Right renal cortex interstitium (tissue), 3 donors: ENCODE measurements at regions not wholly inside any gene's neighbourhood (a gene's known extent, or its start where the extent isn't known, plus 50 kb on each side); places are given as distances from the start of the nearest gene placed in this dataset.

Experiments used
- DNase-seq, 3 donors: peaks; one replicate each; pipeline ENCODE4 v3.0.0-alpha.2; 2013; ENCODE audit warnings: low read depth in 3 of 3, low spot score in 2 of 3

DNA sequence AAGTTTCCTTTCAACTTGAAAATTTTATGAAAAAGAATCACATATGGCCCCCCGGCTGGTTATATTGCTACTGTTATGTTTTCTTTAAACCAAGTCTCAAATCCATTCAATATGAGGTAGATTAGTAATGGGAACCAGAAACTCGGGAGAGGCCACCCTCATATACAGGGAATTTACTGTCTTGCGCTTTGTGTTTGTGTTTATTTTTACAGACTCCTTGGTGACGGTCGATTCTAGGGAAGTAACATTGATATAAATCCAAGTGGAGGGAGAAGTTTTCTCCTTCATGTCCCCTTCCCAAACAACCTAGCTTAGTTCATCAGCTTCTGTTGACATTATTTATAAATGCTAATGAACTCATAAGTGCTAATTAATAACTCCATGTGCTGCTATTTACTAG lies 163.5 kb upstream of the LMO4 start:
- DNase-seq: no peak

DNA sequence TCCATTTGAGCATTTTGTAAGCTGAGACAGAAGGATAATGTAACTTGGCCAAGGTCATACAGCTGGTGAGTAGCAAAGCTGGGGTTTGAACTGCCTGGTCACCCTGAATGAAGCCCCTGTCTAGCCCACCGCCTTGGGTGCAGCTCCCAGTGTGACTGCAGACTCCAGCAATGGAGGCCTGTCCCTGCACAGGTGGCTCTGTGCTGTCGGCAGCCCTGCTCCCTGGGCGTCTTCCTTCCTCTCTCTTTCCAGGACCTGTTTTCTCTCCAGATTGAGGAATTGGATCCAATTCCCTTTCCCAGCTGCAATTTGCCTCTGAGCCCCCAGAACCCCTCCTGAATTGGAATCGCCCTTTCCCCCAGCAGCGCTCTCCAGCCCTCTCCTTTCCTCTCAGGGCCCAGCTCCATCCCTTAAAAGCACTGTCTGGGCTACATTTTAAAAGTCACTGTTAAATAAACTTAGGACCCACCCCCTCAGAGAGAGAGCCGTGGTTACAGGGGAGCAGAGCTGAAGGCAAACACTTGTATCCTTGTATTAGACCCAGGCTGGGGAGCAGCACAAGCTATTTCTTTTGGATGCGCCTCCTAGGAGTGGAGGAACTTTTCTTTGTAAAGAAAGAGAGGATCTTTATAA lies 161.4 kb upstream of the LMO4 start:
- no peak for DNase-seq

- DNase-seq: no peak
These were observed 160.7 kb upstream of the LMO4 start for GRCh38 chr1:87167848-87168525.

GRCh38 chr1:87169263-87169910 lies 159.3 kb upstream of the LMO4 start:
- DNase-seq: no peak

- no peak for DNase-seq
These were observed 158.5 kb upstream of the LMO4 start for GRCh38 chr1:87170157-87170556.

DNA sequence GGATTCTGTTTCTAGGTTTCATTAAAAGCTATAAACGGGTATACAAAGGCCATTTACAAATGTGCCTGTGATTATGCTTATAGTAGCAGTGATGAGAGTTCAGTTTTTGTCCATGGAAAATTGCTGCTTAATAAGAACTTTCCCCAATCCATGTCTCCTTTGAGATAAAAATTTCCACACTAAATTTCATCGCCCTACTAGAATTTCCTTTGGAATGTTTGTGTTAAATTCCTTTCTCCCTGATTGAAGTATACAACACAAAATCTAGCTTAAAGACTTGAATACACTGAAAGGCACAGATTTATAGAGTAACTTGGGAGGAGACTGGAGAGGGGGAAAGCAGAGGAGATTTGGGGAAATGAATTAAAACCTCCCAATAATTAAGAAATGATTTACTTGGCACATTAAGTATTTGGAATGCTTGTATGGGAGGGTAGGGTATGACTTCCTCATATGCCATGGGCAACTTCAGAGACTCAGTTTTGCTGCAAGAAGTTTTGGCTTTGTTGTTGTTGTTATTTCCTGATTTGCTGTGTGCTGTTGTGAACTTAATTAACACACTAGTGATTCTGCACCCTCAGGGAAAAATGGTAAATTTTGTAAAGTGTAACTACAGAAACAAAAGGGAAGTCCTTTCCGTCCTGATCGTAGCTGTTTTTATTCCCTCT lies 157.6 kb upstream of the LMO4 start:
- DNase-seq: no peak

DNA sequence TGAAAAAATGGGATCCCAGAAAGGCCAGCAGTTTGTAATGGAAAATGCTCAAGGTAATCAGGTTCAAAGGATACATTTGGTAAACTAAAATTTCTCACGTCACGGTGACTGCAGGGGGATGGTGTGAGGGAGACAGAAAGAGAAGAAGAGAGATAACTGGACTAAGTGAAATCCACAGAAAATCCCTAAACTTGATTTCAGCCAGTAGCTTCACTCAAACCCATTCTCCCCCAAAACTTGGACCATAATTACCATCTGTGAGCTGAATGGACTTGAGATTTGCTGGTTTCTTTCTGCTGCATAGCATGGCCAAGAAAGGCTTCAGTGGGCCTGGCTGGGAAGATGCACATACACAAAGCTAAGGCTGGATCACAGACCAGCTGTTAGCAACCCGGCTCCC lies 155.4 kb upstream of the LMO4 start:
- no peak for DNase-seq

DNA sequence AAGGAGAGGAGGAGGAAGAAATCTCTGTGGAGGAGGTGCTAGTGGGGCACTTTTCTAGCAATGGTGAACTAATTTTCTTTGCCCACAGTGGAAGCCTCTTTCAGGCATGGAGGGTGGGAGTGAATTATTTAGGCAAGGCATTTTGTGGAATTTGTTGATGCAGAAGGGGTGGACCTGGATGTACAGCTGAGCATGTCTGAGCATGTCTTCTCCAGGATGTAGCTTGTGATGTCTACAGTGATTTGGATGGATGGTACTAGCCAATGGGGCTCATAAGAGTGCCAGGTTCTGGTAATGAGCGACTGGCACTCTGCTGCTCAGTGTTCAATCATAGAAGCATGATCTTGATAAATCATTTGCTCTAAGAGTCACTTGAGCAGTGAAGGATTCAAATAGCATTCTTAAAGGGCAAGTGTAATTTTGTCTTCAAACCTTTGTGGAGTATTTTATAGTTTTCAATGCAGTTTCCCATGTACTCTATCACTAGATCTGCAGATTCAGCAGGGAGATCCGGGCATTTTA lies 153.9 kb upstream of the LMO4 start:
- no peak for DNase-seq

GRCh38 chr1:87176087-87176486 lies 152.6 kb upstream of the LMO4 start:
- DNase-seq: no peak

DNA sequence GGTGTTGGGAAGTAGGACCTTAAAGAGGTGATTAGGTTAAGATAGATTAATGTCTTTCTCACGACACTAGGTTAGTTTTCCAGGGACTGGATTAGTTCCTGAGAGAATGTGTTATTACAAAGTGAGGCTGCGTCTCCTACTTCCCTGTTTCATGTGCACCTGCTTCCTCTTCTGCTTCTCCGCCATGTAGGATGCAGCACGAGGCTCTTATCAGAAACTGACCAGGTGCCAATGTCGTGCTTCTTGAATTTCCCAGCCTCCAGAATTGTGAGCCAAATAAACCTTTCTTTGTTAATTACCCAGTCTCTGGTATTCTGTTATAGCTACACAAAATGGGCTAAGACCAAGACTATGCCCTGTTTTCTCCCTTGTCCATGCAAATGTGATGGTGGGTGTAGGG lies 152.2 kb upstream of the LMO4 start:
- DNase-seq: no peak

DNA sequence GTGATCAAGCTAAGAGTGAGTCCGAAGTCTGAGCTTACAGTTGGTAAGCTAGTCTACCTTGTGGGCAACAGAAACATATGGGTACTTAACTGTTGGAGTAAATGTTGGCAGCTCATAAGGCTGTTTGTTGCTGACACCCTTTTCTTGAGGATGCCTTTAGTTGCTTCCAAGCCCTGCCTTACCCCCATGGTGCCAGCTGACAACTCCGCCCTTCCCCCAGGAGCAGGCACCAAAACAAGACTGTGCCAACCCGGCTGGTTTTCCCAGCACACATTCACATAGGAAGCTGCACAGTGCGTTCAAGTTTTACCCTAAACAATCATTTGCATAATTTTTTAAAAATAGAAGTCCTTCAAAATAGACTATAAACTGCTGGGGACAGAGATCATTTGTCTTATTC lies 150.2 kb upstream of the LMO4 start:
- no peak for DNase-seq

DNA sequence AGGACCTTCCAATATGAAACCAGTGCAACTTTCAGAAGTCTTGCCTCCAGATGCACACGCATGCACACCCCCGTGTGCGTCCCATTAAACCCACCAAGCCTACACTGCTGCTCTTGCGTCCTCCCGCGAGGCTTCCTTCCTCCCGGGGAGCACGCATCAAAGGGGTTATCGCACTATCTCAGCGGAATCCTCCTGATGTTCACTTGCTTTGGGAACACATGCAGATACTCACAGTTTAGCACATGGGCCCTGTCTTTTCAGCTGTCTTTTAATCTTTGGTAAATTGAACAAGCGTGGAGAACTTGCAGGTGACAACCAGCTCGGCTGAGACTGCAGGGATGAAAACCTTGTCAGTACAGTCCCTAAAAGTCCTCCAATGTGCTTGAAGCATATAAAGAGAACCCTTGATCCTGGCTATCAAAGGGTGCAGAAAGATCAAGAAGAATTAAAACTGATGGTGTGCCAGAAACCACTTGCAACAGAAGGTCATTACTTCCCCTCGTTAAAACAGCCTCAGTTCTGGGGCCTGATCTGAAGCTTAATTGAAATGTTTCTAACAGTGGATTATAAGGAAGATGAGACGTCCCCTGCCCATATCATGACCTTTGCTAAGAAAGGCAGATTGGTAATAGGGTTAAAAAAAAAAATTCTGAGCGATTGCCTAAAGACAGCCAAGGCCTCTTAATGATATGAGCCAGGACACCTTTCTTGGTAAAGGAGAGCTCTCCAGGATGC lies 149.4 kb upstream of the LMO4 start:
- no peak for DNase-seq

DNA sequence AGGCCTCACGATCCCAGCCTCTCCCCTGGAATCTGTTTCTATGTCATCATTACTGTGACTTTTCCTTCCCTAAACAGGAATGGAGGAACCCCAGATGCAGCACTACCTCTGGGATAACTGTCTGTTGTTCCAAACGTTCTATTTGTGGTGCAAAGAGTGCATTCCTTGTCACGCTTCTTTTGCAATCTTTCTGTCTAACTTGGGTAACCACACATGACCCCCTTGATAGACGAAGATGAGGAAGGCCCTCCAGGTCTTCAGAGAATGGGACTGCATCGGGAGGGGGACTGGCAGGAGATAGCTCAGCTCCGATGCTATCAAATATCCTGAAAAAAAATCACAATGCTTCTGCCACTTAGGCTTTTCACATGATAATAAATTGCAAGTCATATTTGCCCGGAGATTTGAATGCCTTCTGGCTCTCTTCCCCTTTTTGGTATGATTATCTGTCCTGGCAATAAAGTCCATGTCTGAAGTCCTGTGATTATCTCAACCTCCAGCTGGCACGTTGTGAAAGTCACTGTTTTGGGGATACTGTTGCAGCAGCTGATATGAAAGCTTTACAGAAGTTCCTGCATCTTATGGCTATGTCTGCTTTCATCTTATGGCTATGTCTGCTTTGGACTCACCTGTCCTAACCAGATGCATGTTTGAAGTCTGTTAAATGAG lies 148.7 kb upstream of the LMO4 start:
- no peak for DNase-seq

GRCh38 chr1:87180682-87181081 lies 148.0 kb upstream of the LMO4 start:
- DNase-seq: no peak

DNA sequence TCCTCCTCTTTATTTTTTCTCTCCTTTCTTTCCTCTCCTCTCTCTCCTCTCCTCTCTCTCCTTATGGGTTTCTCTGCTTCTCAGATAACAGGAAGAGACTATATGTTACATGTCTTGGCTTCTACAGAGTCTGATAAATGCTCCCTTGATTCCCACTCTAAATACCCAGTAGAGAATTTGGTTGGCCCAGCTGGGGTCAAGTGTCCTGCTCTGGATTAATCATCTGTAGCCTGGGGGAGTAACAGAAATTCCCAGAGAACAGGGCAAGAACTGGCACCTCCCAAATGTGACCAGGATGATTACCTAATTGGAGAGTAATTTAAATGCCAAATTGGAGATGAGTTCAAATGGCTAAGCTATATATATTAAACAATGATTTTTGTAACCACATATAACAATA lies 146.1 kb upstream of the LMO4 start:
- no peak for DNase-seq

GRCh38 chr1:87185077-87185476 lies 143.6 kb upstream of the LMO4 start:
- no peak for DNase-seq

GRCh38 chr1:87186346-87186745 lies 142.3 kb upstream of the LMO4 start:
- DNase-seq: no peak

GRCh38 chr1:87188640-87189039 lies 140.0 kb upstream of the LMO4 start:
- no peak for DNase-seq

DNA sequence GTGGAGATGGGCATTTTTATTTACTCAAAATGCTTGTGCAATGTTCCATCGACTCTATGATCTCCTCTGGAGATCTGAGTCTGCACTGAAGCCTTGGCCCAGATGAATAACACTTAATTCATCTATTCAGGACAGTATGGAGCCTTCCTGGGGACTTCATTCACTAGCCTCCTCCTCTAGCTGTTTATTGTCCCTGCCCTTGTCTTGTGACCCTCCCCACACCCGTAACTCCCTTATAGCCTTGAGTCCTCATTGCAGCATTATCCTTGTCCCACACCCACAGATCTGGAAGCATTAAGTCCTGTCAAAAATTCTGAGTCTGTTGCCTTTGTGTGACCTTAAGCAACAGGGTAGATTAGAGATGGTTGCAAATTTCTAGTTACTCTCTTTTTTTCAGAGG lies 138.3 kb upstream of the LMO4 start:
- no peak for DNase-seq

- DNase-seq: no peak
These were observed 137.0 kb upstream of the LMO4 start for GRCh38 chr1:87191646-87192045.
